K562 (cell line): ENCODE measurements at regions not wholly inside any gene's neighbourhood (a gene's known extent, or its start where the extent isn't known, plus 50 kb on each side); places are given as distances from the start of the nearest gene placed in this dataset.

Experiments used
- CBX2 ChIP-seq: fragments of 200-600 bp; sonication (generic); IDR thresholded peaks from one replicate; pipeline ENCODE4 v1.6.1; 2012; ENCODE audit warnings: mild to moderate bottlenecking, low read length, inconsistent platforms; ENCODE audit not compliant: insufficient read depth, poor library complexity, severe bottlenecking
- CTCF ChIP-seq, 3 experiments: IDR thresholded peaks in 2 of 3; conservative IDR thresholded peaks in 1 of 3; 2 replicates each; pipeline ENCODE4 v1.5.1; 2011 to 2012; ENCODE audit warnings: low read length in 3 of 3, mild to moderate bottlenecking in 3 of 3, control low read depth in 2 of 3, improper control_type of control experiment in 1 of 3, inconsistent platforms in 1 of 3, low read depth in 1 of 3, mixed read lengths in 1 of 3, moderate library complexity in 1 of 3; ENCODE audit not compliant: insufficient read depth in 2 of 3
- EP300 ChIP-seq: IDR thresholded peaks from 2 replicates; pipeline ENCODE4 v1.6.1; 2012; ENCODE audit warnings: low read length, improper control_type of control experiment
- EZH2 ChIP-seq: IDR thresholded peaks from 2 replicates; pipeline ENCODE4 v1.6.1; 2012; ENCODE audit warnings: low read depth, mild to moderate bottlenecking, inconsistent platforms, low read length, borderline replicate concordance
- MXI1 ChIP-seq: IDR thresholded peaks from 2 replicates; pipeline ENCODE4 v1.6.1; 2011; ENCODE audit warnings: low read depth, mild to moderate bottlenecking, improper control_type of control experiment, low read length
- NR3C1 ChIP-seq: sonication (generic); formaldehyde crosslinking; IDR thresholded peaks from 2 replicates; pipeline ENCODE4 v1.8.1; 2022; ENCODE audit warnings: missing genetic modification reagents
- OTX1 ChIP-seq: fragments of 450-650 bp; formaldehyde crosslinking; IDR thresholded peaks from 2 replicates; pipeline ENCODE4 v1.4.0; 2022; ENCODE audit warnings: mild to moderate bottlenecking
- PKNOX1 ChIP-seq: fragments of 450-650 bp; IDR thresholded peaks from 2 replicates; pipeline ENCODE4 v1.6.1; 2016
- POLR2A ChIP-seq: fragments of 450-650 bp; conservative IDR thresholded peaks from 2 replicates; pipeline ENCODE4 v1.6.1; 2016

GRCh38 chr15:59839906-59840305 is 150.8 kb upstream of the BNIP2 start:
- TF ChIP-seq EP300 (no peak), PKNOX1 (no peak), CBX2 (no peak), MXI1 (no peak), OTX1 (no peak), POLR2A (no peak), NR3C1 (CRISPR knock-in tag) (no peak), EZH2 (no peak), CTCF (IDR thresholded peaks at IDR 0.05 in 2 of 3, conservative IDR thresholded peaks at IDR 0.05 in 1 of 3; ENCODE audit: insufficient read depth in 2 of 3, low read depth in 1 of 3, low read length in 3 of 3) (no peak)
